Stomach (tissue), 4 donors: ENCODE measurements at regions not wholly inside any gene's neighbourhood (a gene's known extent, or its start where the extent isn't known, plus 50 kb on each side); places are given as distances from the start of the nearest gene placed in this dataset.

Source experiments
- CTCF ChIP-seq, 7 experiments: fragments of 450-650 bp in 4 of 7; fragments of 200-600 bp in 3 of 7; sonication (generic) in 3 of 7; IDR thresholded peaks; one replicate each; pipeline ENCODE4 v1.5.1; 2016 to 2019; ENCODE audit warnings: antibody characterized with exemption in 7 of 7, control low read depth in 2 of 7, mild to moderate bottlenecking in 1 of 7
- POLR2A ChIP-seq, 4 donors: fragments of 450-650 bp; IDR thresholded peaks; one replicate each; pipeline ENCODE4 v1.6.1; 2016; ENCODE audit warnings: antibody characterized with exemption in 4 of 4, control low read depth in 2 of 4, mild to moderate bottlenecking in 1 of 4, moderate library complexity in 1 of 4

GRCh38 chr13:65188721-65189120, 2041.4 kb downstream of the PCDH9 start:
- no peak for TF ChIP-seq POLR2A (IDR thresholded peaks at IDR 0.05)
- TF ChIP-seq CTCF (IDR thresholded peaks at IDR 0.05): no peak
